Testis (tissue), 2 donors: ENCODE measurements at regions not wholly inside any gene's neighbourhood (a gene's known extent, or its start where the extent isn't known, plus 50 kb on each side); places are given as distances from the start of the nearest gene placed in this dataset.

Source experiments
- DNase-seq: peaks from one replicate; pipeline ENCODE4 v3.0.0-alpha.2; 2019
- H3K27ac ChIP-seq, 2 donors: fragments of 200-600 bp; sonication (generic); one replicate each; pipeline ENCODE4 v1.5.1; 2019
- H3K27me3 ChIP-seq: fragments of 200-600 bp; sonication (generic); one replicate; pipeline ENCODE4 v1.5.1; 2019
- H3K36me3 ChIP-seq: fragments of 200-600 bp; sonication (generic); one replicate; pipeline ENCODE4 v1.5.1; 2017; ENCODE audit warnings: low read depth; ENCODE audit errors: missing control alignments
- H3K4me1 ChIP-seq: fragments of 200-600 bp; sonication (generic); one replicate; pipeline ENCODE4 v1.5.1; 2019
- H3K4me3 ChIP-seq, 2 donors: fragments of 200-600 bp; sonication (generic); one replicate each; pipeline ENCODE4 v1.5.1; 2017 to 2019
- H3K9me3 ChIP-seq: fragments of 200-600 bp; sonication (generic); one replicate; pipeline ENCODE4 v1.5.1; 2017
- POLR2A ChIP-seq: fragments of 450-650 bp; IDR thresholded peaks from one replicate; pipeline ENCODE4 v1.6.1; 2017; ENCODE audit warnings: antibody characterized with exemption, mild to moderate bottlenecking, moderate library complexity
- WGBS, 2 donors: methylation state at CpG; one replicate each; pipeline ENCODE4 v1.1.5; 2018; 5-methylcytosine and 5-hydroxymethylcytosine counted together
- intact Hi-C: fragments of 100-400 bp; cut with DNase I; formaldehyde crosslinking; loops from one replicate; pipeline ENCODE4 v1.15.1; 2023; ENCODE audit warnings: low total_unique reads
- TF ChIP-seq, protein P1 (sequence below), 3 experiments: fragments of 450-650 bp in 2 of 3; fragments of 200-600 bp in 1 of 3; sonication (generic) in 1 of 3; IDR thresholded peaks; one replicate each; pipeline ENCODE4 v1.5.1; 2016 to 2019; ENCODE audit warnings: antibody characterized with exemption in 3 of 3, mild to moderate bottlenecking in 2 of 3, moderate library complexity in 1 of 3

DNA sequence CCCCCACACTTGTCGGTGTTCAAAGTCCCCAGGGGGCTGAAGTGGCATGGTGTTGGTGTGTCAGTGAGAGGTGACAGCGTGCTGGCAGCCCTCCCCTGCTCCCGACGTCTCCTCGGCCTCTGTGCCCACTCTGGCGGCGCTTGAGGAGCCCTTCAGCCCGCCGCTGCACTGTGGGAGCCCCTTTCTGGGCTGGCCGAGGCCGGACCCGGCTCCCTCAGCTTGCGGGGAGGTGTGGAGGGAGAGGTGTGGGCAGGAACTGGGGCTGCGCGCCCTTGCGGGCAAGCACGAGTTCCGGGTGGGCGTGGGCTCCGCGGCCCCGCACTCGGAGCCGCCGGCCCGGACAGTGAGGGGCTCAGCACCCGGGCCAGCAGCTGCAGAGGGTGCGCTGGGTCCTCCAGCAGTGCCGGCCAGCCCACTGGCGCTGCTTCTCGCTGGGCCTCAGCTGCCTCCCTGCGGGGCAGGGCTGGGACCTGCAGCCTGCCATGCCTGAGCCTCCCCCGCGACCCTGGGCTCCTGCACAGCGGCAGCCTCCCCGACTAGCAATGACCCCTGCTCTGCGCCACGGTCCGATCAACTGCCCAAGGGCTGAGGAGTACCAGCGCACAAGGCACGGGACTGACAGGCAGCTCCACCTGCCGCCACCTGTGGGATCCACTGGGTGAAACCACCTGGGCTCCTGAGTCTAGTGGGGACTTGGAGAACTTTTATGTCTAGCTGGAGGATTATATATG, 224.1 kb upstream of the RIOK2 start:
- WGBS, 2 donors, result 66 to 83% methylated on average over 3 to 42 of the region's 42 CpGs
- TF ChIP-seq POLR2A, result no peak
- TF ChIP-seq, protein P1, sequence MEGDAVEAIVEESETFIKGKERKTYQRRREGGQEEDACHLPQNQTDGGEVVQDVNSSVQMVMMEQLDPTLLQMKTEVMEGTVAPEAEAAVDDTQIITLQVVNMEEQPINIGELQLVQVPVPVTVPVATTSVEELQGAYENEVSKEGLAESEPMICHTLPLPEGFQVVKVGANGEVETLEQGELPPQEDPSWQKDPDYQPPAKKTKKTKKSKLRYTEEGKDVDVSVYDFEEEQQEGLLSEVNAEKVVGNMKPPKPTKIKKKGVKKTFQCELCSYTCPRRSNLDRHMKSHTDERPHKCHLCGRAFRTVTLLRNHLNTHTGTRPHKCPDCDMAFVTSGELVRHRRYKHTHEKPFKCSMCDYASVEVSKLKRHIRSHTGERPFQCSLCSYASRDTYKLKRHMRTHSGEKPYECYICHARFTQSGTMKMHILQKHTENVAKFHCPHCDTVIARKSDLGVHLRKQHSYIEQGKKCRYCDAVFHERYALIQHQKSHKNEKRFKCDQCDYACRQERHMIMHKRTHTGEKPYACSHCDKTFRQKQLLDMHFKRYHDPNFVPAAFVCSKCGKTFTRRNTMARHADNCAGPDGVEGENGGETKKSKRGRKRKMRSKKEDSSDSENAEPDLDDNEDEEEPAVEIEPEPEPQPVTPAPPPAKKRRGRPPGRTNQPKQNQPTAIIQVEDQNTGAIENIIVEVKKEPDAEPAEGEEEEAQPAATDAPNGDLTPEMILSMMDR (IDR thresholded peaks at IDR 0.05), result no peak
- no peaks in the 10 kb centered on the region for H3K27me3 ChIP-seq
- peak overlapping the region; percentile 1 to 18 for H3K4me3 ChIP-seq
- no peaks in the 10 kb centered on the region for H3K9me3 ChIP-seq
- intact Hi-C loops, result no loop called here
- no peaks in the 10 kb centered on the region for H3K36me3 ChIP-seq
- H3K4me1 ChIP-seq, result no peaks in the 10 kb centered on the region
- no peak overlapping the region for H3K27ac ChIP-seq
- peak; percentile 13 for DNase-seq

DNA sequence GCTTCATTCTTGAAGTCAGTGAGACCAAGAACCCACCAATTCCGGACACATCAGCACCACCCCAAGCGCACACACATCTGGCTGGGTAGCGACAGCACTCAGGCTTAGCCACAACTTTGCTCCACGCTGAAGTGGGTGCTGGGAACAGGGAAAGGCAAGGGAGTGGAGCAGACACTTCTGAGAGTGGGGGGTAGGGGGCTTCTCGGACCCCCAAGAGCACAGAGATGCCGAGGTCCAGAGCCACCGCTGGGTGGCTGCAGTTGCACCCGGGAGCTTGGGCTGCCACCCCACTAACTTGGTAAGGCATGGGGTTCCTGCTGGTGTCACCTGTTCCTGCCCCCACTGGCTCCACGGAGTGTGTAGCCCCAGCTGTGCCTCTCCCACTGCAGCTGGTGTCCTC, 225.3 kb upstream of the RIOK2 start:
- intact Hi-C loops, result no loop called here
- 56 to 62% methylated on average over 6 to 9 of the region's 9 CpGs for WGBS, 2 donors

DNA sequence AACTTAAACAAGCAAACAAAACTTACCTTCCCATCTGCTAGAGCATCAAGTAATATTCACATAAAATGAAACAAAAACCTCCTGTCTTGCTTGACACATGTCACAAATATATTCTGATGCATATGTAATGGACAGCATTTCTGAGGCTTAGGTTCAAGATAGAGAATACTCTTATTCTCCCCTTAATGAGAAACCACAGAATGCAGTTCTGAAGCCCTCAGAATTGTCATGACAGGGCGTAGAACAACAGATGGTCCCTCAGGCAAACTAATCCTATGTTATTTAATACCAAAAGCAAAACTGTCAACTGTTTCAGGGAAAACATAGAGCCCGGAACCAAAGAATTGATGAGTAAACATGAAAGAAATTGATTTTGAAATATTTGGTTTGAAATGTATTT, 229.9 kb upstream of the RIOK2 start:
- no peak overlapping the region for H3K27ac ChIP-seq
- H3K36me3 ChIP-seq, result no peaks in the 10 kb centered on the region
- 95 to 96% methylated on average over 2 of the region's 2 CpGs for WGBS, 2 donors
- H3K9me3 ChIP-seq, result no peaks in the 10 kb centered on the region
- TF ChIP-seq, protein P1 (IDR thresholded peaks at IDR 0.05), result no peak
- no peak overlapping the region for H3K4me3 ChIP-seq
- intact Hi-C loops, result no loop called here
- no peaks in the 10 kb centered on the region for H3K27me3 ChIP-seq
- DNase-seq, result no peak
- no peaks in the 10 kb centered on the region for H3K4me1 ChIP-seq

More for the DNA sequence above, 225.3 kb upstream of the RIOK2 start:
- H3K27ac ChIP-seq, result no peak overlapping the region
- no peaks in the 10 kb centered on the region for H3K4me1 ChIP-seq
- no peaks in the 10 kb centered on the region for H3K27me3 ChIP-seq
- TF ChIP-seq, protein P1 (IDR thresholded peaks at IDR 0.05), result no peak
- no peak for TF ChIP-seq POLR2A
- no peak for DNase-seq
- H3K36me3 ChIP-seq, result no peaks in the 10 kb centered on the region
- H3K9me3 ChIP-seq, result no peaks in the 10 kb centered on the region
- no peak overlapping the region for H3K4me3 ChIP-seq

DNA sequence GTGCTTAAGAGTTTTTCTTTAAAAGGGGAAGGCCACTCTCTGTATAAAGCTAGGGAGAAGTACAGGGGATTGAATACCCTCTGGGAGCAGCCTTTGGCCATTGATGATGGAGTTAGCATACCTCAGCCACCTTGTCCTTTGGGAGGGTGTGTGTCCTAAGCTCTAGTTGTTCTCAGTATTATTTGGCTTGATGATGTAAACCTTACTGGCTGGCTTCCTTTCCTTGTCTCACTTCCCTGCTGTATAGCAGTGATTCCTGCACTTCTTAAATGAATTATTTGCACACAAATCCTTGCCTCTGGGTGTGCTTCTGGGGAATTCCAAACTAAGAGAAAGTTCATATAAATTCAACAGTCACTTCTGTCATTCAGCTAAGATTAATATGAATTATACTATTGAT, 234.9 kb upstream of the RIOK2 start:
- intact Hi-C loops, result no loop called here
- no peaks in the 10 kb centered on the region for H3K36me3 ChIP-seq
- no peak for DNase-seq
- H3K4me3 ChIP-seq, result no peak overlapping the region
- no peak overlapping the region for H3K27ac ChIP-seq
- no peaks in the 10 kb centered on the region for H3K9me3 ChIP-seq
- TF ChIP-seq, protein P1 (IDR thresholded peaks at IDR 0.05), result no peak
- TF ChIP-seq POLR2A, result no peak
- no peaks in the 10 kb centered on the region for H3K4me1 ChIP-seq
- no peaks in the 10 kb centered on the region for H3K27me3 ChIP-seq

DNA sequence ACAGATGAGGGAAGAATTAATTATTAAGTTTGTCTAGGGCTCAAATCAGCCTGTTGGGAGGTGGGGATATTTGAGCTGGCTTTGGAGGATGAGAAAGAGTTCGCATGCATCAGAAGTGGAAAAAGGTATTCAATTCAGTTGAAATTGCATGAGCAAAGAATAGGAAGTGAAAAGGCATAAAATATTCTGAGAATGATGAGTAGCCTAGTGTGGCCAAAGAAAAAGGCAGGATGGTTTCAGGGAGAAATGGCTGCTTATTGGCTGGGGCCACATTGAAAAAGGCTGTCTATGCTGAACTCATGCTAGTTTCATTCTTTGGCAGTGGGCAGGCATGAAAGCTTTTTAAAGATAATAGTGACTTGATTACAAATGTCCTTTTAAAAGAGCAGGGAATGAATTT, 235.4 kb upstream of the RIOK2 start:
- no peaks in the 10 kb centered on the region for H3K9me3 ChIP-seq
- TF ChIP-seq, protein P1 (IDR thresholded peaks at IDR 0.05), result no peak
- H3K27me3 ChIP-seq, result no peaks in the 10 kb centered on the region
- DNase-seq, result no peak
- no peak overlapping the region for H3K27ac ChIP-seq
- no peaks in the 10 kb centered on the region for H3K36me3 ChIP-seq
- H3K4me3 ChIP-seq, result no peak overlapping the region
- intact Hi-C loops, result no loop called here
- no peaks in the 10 kb centered on the region for H3K4me1 ChIP-seq
- WGBS, 2 donors, result 0 to 93% methylated on average over 1 of the region's 1 CpG
